HepG2 (cell line): ENCODE measurements at regions not wholly inside any gene's neighbourhood (a gene's known extent, or its start where the extent isn't known, plus 50 kb on each side); places are given as distances from the start of the nearest gene placed in this dataset.

Experiments used
- ATF7 ChIP-seq, 2 experiments: fragments of 450-650 bp in 1 of 2; sonication (generic) in 1 of 2; formaldehyde crosslinking in 1 of 2; IDR thresholded peaks; 2 replicates each; pipeline versions ENCODE4 v1.4.0 to v1.6.1; 2016 to 2020; ENCODE audit warnings: antibody characterized with exemption in 1 of 2, mild to moderate bottlenecking in 1 of 2, missing genetic modification reagents in 1 of 2
- BORCS8-MEF2B ChIP-seq: sonication (generic); formaldehyde crosslinking; IDR thresholded peaks from 2 replicates; pipeline ENCODE4 v1.8.0; 2022; ENCODE audit warnings: mild to moderate bottlenecking, missing genetic modification reagents
- DMAP1 ChIP-seq: IDR thresholded peaks from 2 replicates; pipeline ENCODE4 v1.6.1; 2016
- LRRFIP1 ChIP-seq: sonication (generic); formaldehyde crosslinking; conservative IDR thresholded peaks from 2 replicates; pipeline ENCODE4 v1.4.0; 2020; ENCODE audit warnings: missing genetic modification reagents
- PTBP1 ChIP-seq: fragments of 200-400 bp; formaldehyde crosslinking; IDR thresholded peaks from 2 replicates; pipeline ENCODE4 v1.6.1; 2018; ENCODE audit warnings: low read length, low read depth; ENCODE audit not compliant: poor library complexity, severe bottlenecking
- RARA ChIP-seq: IDR thresholded peaks from 2 replicates; pipeline ENCODE4 v1.6.1; 2016; ENCODE audit warnings: missing genetic modification reagents, missing compliant biosample characterization
- SP4 ChIP-seq: sonication (generic); formaldehyde crosslinking; IDR thresholded peaks from 2 replicates; pipeline ENCODE4 v1.8.1; 2023; ENCODE audit warnings: mild to moderate bottlenecking, missing genetic modification reagents
- TBX2 ChIP-seq: sonication (generic); formaldehyde crosslinking; IDR thresholded peaks from 2 replicates; pipeline ENCODE4 v1.5.0; 2020; ENCODE audit warnings: missing genetic modification reagents, mild to moderate bottlenecking, borderline replicate concordance
- ZNF24 ChIP-seq: fragments of 450-650 bp; IDR thresholded peaks from 2 replicates; pipeline ENCODE4 v1.6.1; 2017; ENCODE audit warnings: antibody characterized with exemption, mild to moderate bottlenecking
- ZNF30 ChIP-seq: sonication (generic); formaldehyde crosslinking; IDR thresholded peaks from 2 replicates; pipeline ENCODE4 v1.5.0; 2020; ENCODE audit warnings: mild to moderate bottlenecking, missing genetic modification reagents
- ZNF605 ChIP-seq: sonication (generic); formaldehyde crosslinking; IDR thresholded peaks from 2 replicates; pipeline ENCODE4 v1.8.0; 2022; ENCODE audit warnings: mild to moderate bottlenecking, missing genetic modification reagents
- TF ChIP-seq, protein P1 (sequence below): sonication (generic); formaldehyde crosslinking; IDR thresholded peaks from 2 replicates; pipeline ENCODE4 v1.4.0; 2020; ENCODE audit warnings: missing genetic modification reagents
- TF ChIP-seq, protein P2 (sequence below), 2 experiments: fragments of 450-650 bp in 1 of 2; sonication (generic) in 1 of 2; formaldehyde crosslinking in 1 of 2; IDR thresholded peaks; 2 replicates each; pipeline versions ENCODE4 v1.6.1 to v1.8.0; 2016 to 2022; ENCODE audit warnings: antibody characterized with exemption in 1 of 2, mild to moderate bottlenecking in 1 of 2, missing genetic modification reagents in 1 of 2
- TF ChIP-seq, protein P3 (sequence below): IDR thresholded peaks from 2 replicates; pipeline ENCODE4 v1.6.1; 2016; ENCODE audit warnings: low read depth, borderline replicate concordance

DNA sequence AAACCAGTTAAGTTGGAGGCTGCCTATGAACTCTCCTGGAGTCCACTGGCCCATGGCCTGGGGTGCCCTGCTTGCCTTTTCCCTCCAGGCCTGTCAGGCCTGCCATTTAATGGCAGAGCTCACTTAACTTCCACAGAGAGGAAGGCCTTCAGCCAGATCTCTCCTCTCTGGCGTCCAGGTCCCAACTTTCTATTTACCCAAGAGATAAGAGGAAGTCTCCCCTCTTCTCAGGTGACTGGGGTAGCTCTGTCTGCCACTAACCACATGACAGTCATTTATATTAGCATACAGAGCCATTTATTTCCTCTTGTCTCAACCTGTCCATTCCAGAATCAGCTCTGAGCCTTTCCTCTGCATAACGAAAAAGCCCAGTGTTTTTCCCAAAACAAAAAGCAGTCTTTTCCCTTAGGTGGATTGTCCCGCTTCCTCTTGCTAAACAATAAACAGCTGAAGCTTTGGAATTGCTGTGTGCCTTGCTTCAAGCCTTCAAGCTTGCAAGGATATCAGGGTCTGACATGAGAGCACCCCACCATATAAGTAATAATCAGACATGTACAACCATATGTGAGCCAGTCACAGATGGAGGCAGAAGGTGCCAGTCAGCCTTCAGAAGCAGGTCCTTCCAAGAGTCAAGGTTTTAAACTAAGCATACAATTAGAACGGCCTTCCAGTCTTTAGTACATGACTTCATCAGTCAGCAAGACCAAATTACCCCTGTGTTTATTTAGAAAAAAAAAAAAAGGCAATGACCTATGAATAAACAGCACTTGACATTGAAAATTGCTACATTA is 50.0 kb upstream of the CALM2 start (continued):
- TF ChIP-seq ZNF30 (no peak), ZNF24 (no peak), LRRFIP1 (CRISPR knock-in tag) (no peak), PTBP1 (no peak), DMAP1 (CRISPR knock-in tag) (no peak), ATF7 (IDR thresholded peaks at IDR 0.05) (no peak), ATF7 (CRISPR knock-in tag; IDR thresholded peaks at IDR 0.05) (no peak), SP4 (CRISPR knock-in tag) (no peak), TBX2 (peak; percentile 47; the same call in 1 of the 2 replicates), BORCS8-MEF2B (CRISPR knock-in tag) (no peak), RARA (CRISPR knock-in tag) (peak; percentile 66), ZNF605 (CRISPR knock-in tag) (no peak)
- TF ChIP-seq, protein P1, sequence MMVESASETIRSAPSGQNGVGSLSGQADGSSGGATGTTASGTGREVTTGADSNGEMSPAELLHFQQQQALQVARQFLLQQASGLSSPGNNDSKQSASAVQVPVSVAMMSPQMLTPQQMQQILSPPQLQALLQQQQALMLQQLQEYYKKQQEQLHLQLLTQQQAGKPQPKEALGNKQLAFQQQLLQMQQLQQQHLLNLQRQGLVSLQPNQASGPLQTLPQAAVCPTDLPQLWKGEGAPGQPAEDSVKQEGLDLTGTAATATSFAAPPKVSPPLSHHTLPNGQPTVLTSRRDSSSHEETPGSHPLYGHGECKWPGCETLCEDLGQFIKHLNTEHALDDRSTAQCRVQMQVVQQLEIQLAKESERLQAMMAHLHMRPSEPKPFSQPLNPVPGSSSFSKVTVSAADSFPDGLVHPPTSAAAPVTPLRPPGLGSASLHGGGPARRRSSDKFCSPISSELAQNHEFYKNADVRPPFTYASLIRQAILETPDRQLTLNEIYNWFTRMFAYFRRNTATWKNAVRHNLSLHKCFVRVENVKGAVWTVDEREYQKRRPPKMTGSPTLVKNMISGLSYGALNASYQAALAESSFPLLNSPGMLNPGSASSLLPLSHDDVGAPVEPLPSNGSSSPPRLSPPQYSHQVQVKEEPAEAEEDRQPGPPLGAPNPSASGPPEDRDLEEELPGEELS: no peak
- TF ChIP-seq, protein P2, sequence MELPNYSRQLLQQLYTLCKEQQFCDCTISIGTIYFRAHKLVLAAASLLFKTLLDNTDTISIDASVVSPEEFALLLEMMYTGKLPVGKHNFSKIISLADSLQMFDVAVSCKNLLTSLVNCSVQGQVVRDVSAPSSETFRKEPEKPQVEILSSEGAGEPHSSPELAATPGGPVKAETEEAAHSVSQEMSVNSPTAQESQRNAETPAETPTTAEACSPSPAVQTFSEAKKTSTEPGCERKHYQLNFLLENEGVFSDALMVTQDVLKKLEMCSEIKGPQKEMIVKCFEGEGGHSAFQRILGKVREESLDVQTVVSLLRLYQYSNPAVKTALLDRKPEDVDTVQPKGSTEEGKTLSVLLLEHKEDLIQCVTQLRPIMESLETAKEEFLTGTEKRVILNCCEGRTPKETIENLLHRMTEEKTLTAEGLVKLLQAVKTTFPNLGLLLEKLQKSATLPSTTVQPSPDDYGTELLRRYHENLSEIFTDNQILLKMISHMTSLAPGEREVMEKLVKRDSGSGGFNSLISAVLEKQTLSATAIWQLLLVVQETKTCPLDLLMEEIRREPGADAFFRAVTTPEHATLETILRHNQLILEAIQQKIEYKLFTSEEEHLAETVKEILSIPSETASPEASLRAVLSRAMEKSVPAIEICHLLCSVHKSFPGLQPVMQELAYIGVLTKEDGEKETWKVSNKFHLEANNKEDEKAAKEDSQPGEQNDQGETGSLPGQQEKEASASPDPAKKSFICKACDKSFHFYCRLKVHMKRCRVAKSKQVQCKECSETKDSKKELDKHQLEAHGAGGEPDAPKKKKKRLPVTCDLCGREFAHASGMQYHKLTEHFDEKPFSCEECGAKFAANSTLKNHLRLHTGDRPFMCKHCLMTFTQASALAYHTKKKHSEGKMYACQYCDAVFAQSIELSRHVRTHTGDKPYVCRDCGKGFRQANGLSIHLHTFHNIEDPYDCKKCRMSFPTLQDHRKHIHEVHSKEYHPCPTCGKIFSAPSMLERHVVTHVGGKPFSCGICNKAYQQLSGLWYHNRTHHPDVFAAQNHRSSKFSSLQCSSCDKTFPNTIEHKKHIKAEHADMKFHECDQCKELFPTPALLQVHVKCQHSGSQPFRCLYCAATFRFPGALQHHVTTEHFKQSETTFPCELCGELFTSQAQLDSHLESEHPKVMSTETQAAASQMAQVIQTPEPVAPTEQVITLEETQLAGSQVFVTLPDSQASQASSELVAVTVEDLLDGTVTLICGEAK (IDR thresholded peaks at IDR 0.05): no peak
- TF ChIP-seq, protein P2 (CRISPR knock-in tag; IDR thresholded peaks at IDR 0.05): no peak
- TF ChIP-seq, protein P3, sequence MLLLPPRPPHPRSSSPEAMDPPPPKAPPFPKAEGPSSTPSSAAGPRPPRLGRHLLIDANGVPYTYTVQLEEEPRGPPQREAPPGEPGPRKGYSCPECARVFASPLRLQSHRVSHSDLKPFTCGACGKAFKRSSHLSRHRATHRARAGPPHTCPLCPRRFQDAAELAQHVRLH: no peak
